ENCODE measurements at regions not wholly inside any gene's neighbourhood (a gene's known extent, or its start where the extent isn't known, plus 50 kb on each side); places are given as distances from the start of the nearest gene placed in this dataset.

DNA sequence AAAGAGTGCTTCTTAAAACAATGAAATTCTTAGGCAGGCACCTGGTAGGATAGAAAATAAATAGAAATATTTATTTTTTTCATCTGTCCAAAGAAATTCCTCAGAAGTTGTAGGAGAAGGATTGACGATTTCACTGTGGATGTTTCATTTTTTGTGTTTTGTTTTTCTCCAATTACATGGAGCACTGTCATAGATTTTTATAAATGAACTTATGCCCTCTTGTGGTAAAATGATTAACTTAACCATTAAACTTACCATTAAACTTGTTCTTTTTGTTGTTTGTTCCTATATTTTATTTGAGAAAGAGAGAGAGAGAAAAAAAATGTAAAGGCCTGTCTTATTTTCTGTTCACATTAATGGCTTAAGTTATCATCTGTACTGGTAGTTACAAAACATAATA is 339.2 kb downstream of the PRR16 start:
- TF ChIP-seq, protein P1, sequence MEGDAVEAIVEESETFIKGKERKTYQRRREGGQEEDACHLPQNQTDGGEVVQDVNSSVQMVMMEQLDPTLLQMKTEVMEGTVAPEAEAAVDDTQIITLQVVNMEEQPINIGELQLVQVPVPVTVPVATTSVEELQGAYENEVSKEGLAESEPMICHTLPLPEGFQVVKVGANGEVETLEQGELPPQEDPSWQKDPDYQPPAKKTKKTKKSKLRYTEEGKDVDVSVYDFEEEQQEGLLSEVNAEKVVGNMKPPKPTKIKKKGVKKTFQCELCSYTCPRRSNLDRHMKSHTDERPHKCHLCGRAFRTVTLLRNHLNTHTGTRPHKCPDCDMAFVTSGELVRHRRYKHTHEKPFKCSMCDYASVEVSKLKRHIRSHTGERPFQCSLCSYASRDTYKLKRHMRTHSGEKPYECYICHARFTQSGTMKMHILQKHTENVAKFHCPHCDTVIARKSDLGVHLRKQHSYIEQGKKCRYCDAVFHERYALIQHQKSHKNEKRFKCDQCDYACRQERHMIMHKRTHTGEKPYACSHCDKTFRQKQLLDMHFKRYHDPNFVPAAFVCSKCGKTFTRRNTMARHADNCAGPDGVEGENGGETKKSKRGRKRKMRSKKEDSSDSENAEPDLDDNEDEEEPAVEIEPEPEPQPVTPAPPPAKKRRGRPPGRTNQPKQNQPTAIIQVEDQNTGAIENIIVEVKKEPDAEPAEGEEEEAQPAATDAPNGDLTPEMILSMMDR (IDR thresholded peaks at IDR 0.05; ENCODE audit: low read depth, low read length, poor library complexity, severe bottlenecking), result no peak
- TF ChIP-seq EZH2phosphoT487 (IDR thresholded peaks at IDR 0.05; ENCODE audit: borderline replicate concordance, low read length), result no peak
